SW480 (cell line): ENCODE measurements at regions not wholly inside any gene's neighbourhood (a gene's known extent, or its start where the extent isn't known, plus 50 kb on each side); places are given as distances from the start of the nearest gene placed in this dataset.
"Not testable (repeated sequence)": the region's sequence is repeated elsewhere in the genome, so short reads cannot be mapped to it uniquely, and the experiment has no call there.

Experiments used
- DNase-seq: peaks from one replicate; pipeline ENCODE4 v3.0.0-alpha.2; 2016; ENCODE audit warnings: low spot score

DNA sequence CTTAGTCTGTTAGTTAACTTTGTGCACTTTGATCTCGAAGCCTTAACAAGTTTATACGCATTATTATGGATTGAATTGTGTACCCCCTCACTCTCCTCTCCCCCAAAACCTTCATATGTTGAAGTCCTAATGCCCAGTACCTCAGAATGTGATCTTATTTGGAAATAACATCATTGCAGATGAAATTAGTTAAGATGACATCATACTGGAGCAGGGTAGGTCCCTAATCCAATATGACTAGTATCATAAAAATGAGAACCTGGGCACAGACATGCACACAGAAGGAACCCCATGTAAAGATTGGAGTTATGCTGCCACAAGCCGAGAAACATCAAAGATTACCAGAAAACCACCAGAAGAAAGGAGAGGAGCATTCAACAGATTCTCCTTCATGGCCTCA lies 85.8 kb upstream of the TSC22D1 start:
- DNase-seq, result no peak

- DNase-seq, result no peak
Measured at GRCh38 chr13:44660050-44660449, 83.9 kb upstream of the TSC22D1 start.

DNA sequence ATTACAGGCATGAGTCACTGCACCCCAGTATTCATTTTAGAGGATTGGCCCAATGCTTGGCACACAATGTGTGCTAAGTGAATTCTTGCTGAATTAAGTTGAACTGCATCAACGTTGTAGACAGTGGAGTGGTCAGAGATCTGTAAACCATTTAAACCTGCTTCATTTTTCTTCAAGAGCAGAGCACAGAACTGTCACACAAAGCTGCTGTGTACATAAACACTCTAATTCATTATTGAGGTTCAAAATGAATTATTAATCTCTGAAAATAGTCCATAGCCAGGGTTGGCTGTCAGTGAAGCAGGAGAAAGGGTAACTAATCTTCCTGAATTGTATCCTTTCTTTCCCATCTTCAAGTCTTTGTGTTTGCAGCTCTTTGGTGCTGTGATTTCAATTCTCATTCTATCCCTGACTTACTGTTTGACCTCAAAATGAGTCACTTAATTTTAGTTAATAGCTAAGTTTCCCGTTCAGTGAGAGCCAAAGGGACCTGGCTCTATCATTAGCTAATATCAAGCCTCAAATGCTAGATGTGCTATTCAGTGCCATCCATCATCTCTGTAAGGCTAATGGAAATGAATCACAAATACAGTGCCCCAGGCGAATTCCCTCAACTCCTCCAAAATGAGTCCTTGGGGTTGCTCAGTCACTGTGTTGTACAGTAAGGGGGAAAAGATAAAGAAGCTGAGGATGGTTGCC lies 77.0 kb upstream of the TSC22D1 start:
- no peak for DNase-seq

GRCh38 chr13:44652168-44652567 lies 76.0 kb upstream of the TSC22D1 start:
- DNase-seq, result no peak

DNA sequence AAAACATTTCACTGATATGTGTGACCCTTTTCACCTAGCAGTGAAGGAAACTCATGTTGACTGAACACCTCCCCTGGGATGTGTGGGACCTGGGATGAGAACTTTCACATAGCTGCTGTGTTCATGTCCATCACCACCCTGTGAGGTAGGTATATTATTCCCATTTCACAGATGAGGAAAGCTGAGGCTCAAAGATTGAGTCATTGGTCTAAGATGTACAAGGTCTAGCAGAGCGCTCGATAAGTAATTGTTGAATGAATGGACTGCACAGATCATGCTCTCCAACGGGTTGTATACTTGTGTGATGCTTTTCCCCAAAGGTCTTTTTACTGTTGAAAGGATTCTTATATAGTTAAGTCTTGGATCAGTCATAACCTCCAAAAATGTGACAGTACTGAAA lies 75.6 kb upstream of the TSC22D1 start:
- no peak for DNase-seq

DNA sequence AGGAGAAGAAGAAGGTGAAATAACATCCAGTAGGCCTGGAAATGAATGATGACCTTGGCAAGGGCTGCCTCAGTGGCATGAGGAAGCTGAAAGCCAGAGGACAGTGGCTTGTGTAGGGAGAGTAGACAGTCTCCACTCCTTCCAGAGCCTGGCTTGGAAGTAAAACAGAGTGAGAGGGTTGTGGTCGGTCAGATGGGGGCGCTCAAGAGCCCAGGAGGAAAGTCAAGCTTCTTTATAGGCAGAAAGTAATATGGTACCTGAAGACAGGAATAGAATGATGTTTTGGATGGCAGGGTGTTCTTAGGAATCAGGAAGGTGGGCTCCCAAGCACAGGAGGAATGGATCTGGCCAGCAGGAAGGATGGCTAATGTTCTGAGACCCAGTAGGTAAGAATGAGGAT lies 75.1 kb upstream of the TSC22D1 start:
- no peak for DNase-seq

GRCh38 chr13:44649834-44650233 lies 73.7 kb upstream of the TSC22D1 start:
- DNase-seq, result no peak

- no peak for DNase-seq
Measured at GRCh38 chr13:44649104-44649428, 72.9 kb upstream of the TSC22D1 start.

GRCh38 chr13:44648392-44649103 lies 72.4 kb upstream of the TSC22D1 start:
- DNase-seq, result no peak

GRCh38 chr13:44647560-44647959 lies 71.4 kb upstream of the TSC22D1 start:
- not testable (repeated sequence) for DNase-seq

DNA sequence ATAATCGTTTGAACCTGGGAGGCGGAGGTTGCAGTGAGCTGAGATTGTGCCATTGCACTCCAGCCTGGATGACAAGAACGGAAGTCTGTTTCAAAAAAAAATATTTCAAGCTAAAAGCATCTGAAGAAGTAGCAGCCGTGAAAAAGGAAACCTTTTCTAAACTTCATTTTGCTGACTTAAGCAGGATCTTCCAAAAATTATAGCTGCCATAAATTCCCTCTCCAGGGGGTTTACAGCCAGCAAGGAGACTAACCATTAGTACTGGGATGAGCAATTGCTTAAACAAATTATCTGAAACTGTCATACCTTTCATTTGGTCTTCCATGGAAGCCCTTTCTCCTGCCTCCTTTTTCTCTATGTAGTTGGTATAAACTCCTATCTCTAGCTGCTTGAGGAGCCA lies 69.9 kb upstream of the TSC22D1 start:
- DNase-seq, result no peak

- no peak for DNase-seq
Measured at GRCh38 chr13:44643256-44643655, 67.1 kb upstream of the TSC22D1 start.

GRCh38 chr13:44637581-44637980 lies 61.5 kb upstream of the TSC22D1 start:
- DNase-seq, result no peak

DNA sequence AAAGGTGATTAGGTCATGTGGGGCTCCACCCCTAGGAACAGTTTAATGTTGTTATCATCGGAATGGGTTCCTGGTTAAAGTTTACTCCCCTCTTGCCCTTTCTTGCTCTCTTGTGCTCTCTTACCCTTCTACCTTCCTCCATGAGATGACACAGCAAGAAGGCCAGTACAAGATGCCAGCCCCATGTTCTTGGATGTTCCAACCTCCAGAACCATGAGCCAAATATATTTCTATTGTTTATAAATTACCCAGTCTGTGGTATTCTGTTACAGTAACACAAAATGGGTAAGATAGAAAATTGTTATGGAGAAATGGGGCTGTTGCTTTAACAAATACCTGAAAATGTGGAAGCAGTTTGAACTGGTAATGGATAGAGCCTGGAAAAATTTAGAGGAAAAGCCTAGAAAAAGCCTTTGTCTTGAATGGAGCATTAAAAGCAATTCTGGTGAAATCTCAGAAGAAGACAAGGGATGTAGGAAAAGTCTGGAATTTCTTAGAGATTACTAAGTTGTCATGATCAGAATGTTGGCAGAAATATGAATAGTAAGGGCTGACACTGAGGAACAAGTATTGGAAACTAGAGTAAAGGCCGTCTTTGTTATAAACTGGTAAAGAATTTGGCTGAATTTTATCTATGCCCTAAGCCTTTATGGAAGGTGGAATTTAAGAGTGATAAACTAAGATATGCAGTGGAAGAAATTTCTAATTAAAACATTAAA lies 53.5 kb upstream of the TSC22D1 start:
- no peak for DNase-seq

DNA sequence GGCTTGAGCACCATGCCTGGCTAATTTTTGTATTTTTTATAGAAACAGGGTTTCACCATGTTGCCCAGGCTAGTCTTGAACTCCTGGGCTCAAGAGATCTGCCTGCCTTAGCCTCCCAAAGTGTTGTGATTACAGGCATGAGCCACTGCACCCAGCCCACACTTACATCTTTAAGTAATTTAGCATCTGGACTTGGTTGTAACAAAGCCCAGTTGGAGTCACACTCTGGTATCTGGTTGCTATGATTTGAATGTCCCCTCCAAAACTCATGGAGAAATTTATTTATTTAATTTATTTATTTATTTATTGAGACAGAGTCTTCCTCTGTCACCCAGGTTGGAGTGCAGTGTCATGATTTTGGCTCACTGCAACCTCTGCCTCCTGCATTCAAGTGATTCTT lies 52.7 kb upstream of the TSC22D1 start:
- DNase-seq, result not testable (repeated sequence)

GRCh38 chr13:44627441-44627840 lies 51.3 kb upstream of the TSC22D1 start:
- DNase-seq, result no peak

- no peak for DNase-seq
Measured at GRCh38 chr13:44626176-44626575, 50.0 kb upstream of the TSC22D1 start.
